ENCODE measurements at regions not wholly inside any gene's neighbourhood (a gene's known extent, or its start where the extent isn't known, plus 50 kb on each side); places are given as distances from the start of the nearest gene placed in this dataset.

DNA sequence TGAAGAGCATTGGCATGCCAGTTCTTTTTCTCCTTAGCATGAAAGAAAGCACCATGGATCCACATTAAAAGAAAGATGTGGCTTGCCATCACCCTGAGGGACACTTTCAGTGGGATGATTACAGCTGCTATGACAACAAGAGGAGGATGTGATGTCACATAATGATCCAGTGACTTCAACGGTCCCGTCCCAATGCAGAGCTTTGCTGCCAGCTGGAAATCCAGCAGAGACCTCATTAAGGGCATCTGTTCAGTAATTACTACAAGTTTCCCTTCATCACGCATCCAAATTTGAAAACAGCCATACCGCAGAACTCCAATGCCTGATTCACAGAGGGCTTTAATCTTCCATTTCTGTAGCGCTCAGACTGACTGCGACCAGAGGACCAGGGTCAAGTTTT, 206.6 kb downstream of the LSM5 start:
- TF ChIP-seq, protein P1, sequence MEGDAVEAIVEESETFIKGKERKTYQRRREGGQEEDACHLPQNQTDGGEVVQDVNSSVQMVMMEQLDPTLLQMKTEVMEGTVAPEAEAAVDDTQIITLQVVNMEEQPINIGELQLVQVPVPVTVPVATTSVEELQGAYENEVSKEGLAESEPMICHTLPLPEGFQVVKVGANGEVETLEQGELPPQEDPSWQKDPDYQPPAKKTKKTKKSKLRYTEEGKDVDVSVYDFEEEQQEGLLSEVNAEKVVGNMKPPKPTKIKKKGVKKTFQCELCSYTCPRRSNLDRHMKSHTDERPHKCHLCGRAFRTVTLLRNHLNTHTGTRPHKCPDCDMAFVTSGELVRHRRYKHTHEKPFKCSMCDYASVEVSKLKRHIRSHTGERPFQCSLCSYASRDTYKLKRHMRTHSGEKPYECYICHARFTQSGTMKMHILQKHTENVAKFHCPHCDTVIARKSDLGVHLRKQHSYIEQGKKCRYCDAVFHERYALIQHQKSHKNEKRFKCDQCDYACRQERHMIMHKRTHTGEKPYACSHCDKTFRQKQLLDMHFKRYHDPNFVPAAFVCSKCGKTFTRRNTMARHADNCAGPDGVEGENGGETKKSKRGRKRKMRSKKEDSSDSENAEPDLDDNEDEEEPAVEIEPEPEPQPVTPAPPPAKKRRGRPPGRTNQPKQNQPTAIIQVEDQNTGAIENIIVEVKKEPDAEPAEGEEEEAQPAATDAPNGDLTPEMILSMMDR (IDR thresholded peaks at IDR 0.05 in 2 of 3, conservative IDR thresholded peaks at IDR 0.05 in 1 of 3; ENCODE audit: borderline replicate concordance in 1 of 3, insufficient read depth in 1 of 3, low read depth in 2 of 3, low read length in 2 of 3), result no peak
- no peak for TF ChIP-seq EZH2phosphoT487 (IDR thresholded peaks at IDR 0.05; ENCODE audit: borderline replicate concordance)
- TF ChIP-seq ZFX (IDR thresholded peaks at IDR 0.05), result no peak
- no peak for TF ChIP-seq POLR2A (IDR thresholded peaks at IDR 0.05; ENCODE audit: borderline replicate concordance, extremely low read depth, insufficient read depth, insufficient read length)
- no peak for TF ChIP-seq SIN3A (IDR thresholded peaks at IDR 0.05; ENCODE audit: low read depth)
- TF ChIP-seq CEBPB (IDR thresholded peaks at IDR 0.05; ENCODE audit: low read depth), result no peak
- TF ChIP-seq SP1 (IDR thresholded peaks at IDR 0.05; ENCODE audit: low read depth), result no peak
- TF ChIP-seq POLR2AphosphoS5 (IDR thresholded peaks at IDR 0.05; ENCODE audit: low read depth, low read length), result no peak
- TF ChIP-seq, protein P2, sequence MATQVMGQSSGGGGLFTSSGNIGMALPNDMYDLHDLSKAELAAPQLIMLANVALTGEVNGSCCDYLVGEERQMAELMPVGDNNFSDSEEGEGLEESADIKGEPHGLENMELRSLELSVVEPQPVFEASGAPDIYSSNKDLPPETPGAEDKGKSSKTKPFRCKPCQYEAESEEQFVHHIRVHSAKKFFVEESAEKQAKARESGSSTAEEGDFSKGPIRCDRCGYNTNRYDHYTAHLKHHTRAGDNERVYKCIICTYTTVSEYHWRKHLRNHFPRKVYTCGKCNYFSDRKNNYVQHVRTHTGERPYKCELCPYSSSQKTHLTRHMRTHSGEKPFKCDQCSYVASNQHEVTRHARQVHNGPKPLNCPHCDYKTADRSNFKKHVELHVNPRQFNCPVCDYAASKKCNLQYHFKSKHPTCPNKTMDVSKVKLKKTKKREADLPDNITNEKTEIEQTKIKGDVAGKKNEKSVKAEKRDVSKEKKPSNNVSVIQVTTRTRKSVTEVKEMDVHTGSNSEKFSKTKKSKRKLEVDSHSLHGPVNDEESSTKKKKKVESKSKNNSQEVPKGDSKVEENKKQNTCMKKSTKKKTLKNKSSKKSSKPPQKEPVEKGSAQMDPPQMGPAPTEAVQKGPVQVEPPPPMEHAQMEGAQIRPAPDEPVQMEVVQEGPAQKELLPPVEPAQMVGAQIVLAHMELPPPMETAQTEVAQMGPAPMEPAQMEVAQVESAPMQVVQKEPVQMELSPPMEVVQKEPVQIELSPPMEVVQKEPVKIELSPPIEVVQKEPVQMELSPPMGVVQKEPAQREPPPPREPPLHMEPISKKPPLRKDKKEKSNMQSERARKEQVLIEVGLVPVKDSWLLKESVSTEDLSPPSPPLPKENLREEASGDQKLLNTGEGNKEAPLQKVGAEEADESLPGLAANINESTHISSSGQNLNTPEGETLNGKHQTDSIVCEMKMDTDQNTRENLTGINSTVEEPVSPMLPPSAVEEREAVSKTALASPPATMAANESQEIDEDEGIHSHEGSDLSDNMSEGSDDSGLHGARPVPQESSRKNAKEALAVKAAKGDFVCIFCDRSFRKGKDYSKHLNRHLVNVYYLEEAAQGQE (IDR thresholded peaks at IDR 0.05; ENCODE audit: low read depth), result no peak
- TF ChIP-seq, protein P3, sequence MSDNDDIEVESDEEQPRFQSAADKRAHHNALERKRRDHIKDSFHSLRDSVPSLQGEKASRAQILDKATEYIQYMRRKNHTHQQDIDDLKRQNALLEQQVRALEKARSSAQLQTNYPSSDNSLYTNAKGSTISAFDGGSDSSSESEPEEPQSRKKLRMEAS (IDR thresholded peaks at IDR 0.05), result no peak
- TF ChIP-seq, protein P4, sequence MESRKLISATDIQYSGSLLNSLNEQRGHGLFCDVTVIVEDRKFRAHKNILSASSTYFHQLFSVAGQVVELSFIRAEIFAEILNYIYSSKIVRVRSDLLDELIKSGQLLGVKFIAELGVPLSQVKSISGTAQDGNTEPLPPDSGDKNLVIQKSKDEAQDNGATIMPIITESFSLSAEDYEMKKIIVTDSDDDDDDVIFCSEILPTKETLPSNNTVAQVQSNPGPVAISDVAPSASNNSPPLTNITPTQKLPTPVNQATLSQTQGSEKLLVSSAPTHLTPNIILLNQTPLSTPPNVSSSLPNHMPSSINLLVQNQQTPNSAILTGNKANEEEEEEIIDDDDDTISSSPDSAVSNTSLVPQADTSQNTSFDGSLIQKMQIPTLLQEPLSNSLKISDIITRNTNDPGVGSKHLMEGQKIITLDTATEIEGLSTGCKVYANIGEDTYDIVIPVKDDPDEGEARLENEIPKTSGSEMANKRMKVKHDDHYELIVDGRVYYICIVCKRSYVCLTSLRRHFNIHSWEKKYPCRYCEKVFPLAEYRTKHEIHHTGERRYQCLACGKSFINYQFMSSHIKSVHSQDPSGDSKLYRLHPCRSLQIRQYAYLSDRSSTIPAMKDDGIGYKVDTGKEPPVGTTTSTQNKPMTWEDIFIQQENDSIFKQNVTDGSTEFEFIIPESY (IDR thresholded peaks at IDR 0.05; ENCODE audit: extremely low read depth, insufficient replicate concordance, low read length), result no peak
- TF ChIP-seq ZNF274 (IDR thresholded peaks at IDR 0.05; ENCODE audit: low read depth, low read length), result no peak
- TF ChIP-seq EZH2 (IDR thresholded peaks at IDR 0.05), result no peak

Measured in HCT116 (cell line).